GM18873 (cell line): ENCODE measurements at regions not wholly inside any gene's neighbourhood (a gene's known extent, or its start where the extent isn't known, plus 50 kb on each side); places are given as distances from the start of the nearest gene placed in this dataset.
"Not testable (repeated sequence)": the region's sequence is repeated elsewhere in the genome, so short reads cannot be mapped to it uniquely, and the experiment has no call there.

Experiments used
- ATAC-seq: cut with Tn5 transposase; IDR thresholded peaks from one replicate; pipeline ENCODE4 v1.9.1; 2021; ENCODE audit warnings: mild to moderate bottlenecking, moderate library complexity, moderate number of reproducible peaks; ENCODE audit not compliant: unreplicated experiment, low FRiP score

DNA sequence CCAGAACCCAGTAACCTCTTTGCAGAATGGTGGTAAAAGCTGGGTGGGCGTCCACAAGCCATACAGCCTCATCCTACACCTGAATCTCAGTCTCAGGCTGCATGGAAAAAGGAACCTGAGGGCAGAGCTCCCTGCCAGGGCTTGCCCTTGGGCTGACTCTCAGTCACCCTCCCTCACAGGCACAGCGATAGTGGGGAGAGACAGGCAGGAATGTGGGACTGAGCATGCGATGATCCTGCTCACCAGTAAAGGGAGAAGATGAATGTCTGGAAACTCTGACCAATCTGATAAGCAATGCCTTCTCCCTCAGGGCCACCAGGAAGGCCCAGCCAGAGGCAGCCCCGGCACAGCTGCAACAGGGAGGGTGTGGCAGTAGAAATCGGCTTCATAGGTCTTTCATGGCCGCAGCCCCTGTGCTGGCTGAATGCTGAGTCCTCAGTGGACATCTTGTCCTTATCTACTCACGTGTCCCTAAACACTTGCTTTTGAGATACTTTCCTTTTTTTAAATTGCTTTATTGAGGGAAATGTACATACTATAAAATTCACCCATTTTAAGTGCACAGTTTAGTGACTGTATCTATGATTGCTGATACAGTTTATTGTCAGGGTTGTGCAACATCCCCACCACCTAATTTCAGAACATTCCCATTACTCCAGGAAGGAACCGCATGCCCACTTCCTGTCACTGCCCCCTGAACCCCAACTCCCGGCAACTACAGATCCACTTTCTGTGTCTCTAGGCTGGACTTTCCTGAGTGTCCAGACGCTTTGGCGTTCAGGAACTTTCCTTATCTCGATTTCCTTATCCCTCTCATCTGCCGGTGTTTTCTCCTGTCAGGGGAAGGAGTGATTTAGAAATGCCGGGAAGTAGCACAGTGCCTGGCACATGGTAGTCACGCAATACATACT lies 258.1 kb downstream of the PCNX1 start:
- no peak for ATAC-seq

GRCh38 chr14:71166180-71166837 lies 259.1 kb downstream of the PCNX1 start:
- no peak for ATAC-seq

- ATAC-seq: not testable (repeated sequence)
These were observed 260.2 kb downstream of the PCNX1 start for GRCh38 chr14:71167325-71167950.

GRCh38 chr14:71168161-71168560 lies 260.9 kb downstream of the PCNX1 start:
- not testable (repeated sequence) for ATAC-seq

DNA sequence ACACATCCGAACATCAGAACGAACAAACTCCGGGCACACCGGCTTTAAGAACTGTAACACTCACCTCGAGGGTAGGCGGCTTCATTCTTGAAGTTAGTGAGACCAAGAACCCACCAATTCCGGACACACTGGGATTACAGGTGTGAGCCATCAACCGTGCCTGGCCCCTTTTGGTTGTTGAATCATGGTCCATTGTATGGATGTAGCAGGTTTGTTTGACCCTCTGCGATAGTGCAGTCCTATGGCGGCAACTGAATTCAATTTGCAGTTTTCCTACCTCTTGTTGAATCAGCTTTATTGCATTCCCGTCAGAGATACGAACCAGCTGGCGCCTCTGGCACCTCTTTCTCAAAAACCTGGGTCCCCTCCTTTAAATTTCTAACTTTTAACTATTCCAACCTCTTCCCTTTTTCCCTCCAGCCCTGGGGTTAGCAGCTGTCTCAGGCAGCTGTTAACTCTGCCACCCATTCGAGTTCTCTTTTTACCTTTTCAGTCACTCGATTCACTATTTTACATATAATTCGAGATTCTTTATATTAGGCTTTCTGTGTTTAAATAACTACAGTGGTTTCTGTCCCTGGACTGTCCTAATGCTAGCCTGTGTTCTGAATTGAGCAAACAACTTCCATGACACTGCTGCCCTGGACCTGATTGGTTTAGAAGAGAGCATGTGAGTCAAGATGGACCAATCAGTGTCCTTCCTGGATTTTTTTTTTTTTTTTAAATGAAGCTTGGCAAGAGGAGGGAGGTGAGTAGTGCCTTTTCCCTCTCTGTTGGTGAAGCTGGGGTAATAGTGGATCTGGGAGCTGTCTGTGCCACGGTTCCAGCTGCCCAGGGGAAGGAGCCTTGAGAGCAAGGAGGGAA lies 261.5 kb downstream of the PCNX1 start:
- no peak for ATAC-seq

DNA sequence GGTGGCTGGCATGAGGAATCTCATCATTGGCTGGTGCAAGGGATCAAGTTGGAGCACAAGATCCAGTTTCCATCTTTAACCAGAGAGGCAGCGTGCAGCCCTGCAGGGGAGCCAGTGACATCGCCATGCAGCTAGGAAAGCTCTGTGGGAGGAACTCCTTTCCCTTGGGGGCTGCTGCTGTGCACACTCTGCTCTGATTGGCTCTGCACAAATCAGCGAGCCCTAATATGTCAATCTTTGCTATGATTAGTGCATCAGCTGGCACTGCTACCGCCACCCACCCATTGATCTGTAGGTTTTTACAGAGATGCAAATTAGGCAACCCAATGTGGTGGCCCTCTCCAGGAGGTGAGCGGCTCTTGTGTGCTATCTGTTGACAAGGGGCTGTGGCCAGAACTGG lies 262.6 kb downstream of the PCNX1 start:
- ATAC-seq: no peak

DNA sequence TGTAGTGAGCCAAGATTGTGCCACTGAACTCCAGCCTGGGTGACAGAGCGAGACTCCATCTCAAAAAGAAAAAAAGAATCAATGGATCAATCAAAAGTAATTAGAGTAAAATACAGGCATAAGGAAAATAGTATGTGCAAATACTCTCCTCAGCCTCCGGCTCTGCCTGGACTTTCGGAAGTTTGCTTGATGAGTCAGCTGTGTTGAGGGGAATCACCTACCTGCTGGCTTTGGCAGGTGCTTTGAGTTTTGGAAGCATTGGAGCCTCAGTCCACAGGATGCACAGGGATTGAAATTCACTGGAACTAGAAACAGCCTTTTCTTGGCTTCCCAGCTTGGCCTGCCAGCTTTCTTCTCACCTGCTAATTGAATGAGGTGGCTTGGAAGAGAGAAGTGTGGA lies 268.2 kb downstream of the PCNX1 start:
- no peak for ATAC-seq

DNA sequence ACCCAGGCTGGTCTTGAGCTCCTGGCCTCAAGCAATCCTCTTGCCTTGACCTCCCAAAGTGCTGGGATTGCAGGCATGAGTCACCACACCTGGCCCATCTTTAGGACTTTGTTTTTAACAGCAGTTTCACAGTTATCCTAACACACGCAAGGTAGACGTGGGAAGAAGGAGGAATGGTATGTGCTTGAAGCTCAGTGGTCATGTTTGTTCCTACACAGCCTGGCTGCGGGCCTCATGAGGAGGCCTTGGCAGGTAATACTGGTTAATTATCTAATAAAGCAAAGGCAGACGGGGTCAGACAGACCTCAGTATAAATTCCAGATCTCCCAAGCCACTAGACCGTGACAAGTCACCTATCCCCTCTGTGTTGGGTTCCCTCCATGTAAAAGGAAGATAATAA lies 271.8 kb downstream of the PCNX1 start:
- no peak for ATAC-seq

- ATAC-seq: no peak
These were observed 273.1 kb downstream of the PCNX1 start for GRCh38 chr14:71180397-71180796.

DNA sequence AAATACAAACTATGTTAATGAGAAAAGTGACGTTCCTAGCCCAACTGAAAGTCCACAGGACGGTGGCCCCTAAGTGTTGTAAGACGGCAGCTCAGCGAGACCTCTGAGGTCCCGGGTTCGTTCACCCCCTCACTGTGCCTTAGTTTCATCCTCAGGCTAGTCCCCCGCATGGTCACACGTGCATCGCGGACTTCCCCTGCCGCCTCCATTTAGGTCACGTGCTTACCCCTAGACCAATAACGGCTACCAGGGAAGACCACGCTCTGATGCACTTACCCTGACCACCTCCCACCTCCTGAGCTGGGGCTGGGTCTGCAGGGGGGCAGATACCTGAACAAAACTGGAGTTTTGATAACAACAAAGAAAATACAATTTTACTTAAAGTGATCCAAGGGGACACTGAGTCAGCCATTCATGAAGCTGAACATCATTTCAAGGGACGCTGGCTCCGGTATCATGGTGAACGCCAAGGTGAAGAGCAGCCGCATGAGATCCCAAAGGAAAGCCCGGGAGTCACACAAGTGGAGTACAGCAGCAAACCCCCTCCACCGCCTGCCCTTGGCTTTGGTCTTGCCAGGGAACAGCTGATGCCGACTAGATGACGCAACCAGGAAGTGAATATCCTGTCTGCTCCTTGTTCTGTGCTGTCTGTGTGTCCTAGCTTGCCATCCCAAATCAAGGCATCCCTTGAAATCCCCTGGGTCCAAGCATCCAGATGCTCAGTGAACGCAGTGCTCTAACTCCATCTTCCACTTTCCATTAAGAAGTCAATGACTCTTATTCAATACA lies 274.1 kb downstream of the PCNX1 start:
- no peak for ATAC-seq

GRCh38 chr14:71183876-71184689 lies 276.8 kb downstream of the PCNX1 start:
- no peak for ATAC-seq

DNA sequence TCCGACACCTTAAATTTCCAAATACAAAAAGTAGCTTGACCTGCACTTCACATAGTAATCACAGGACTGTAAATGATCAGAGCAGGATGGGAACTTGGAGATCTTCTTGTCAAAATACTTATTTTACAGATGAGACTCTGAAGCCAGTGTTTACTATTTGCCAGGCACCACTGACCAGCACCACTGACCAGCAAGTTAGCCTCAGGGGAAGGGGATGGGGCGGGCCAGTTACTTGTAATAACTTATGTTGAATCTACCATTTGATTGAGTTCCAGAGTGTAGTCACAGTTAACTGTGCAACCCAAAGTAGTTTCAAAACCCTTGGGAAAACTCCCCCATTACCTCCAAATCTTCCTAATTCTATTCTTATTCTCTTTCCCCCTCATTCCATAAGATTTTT lies 278.4 kb downstream of the PCNX1 start:
- ATAC-seq: no peak

DNA sequence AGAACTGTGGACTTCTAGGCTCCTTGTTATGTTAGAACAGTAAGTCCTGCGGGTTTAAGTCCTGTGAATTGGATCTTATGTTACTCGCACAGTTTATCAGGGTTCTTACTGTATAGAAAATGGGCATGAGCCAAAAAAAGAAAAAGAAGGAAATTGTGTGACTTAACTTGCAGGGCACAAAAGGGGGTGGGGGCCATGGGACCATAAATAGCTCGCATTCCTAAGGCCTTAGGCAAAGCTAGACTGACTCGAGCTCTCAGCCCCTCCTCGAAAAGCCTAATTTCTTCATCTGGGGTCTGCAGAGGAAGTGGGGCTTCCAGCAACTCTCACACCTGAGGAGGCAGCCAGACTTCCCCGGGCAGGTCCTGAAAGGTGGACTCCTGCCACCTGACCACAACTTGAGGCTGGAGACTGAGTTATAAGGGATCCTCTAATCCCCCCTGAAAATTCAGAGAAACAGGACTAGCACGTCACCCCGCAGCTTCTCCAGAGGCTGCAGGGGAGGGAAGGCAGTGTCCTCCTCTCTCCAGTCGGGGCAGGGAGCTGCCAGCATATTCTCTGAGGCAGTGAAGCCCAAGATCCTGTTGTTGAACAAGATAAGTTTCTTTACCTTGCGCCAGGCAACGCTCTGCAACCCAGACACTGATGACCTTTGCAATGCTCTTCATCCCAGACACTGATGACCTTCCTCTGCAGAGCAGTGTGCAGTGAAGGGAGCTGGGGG lies 280.5 kb downstream of the PCNX1 start:
- ATAC-seq: no peak

DNA sequence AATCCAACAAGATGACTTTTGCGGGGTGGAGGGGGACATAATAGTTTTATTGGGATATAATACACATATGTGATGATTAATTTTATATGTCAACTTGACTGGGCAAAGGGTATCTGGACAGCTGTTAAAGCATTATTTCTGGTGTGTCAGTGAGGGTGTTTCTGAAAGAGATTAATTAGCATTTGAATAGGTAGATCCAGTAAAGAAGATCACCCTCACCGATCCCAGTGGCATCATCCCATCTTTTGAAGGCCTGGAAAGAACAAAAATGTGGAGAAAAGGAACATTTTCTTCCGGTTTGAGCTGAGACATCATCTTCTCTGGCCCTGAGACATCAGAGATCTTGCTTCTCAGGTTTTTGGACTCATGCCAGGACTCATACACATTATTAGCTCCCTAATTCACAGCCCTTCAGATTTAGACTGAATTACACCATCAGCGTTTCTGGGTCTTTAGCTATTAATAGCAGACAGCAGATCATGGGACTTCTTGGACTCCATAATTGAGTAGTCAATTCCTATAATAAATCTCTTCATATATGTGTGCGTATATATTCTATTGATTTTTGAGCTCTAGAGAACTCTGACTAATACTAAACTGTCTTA lies 283.6 kb downstream of the PCNX1 start:
- no peak for ATAC-seq

DNA sequence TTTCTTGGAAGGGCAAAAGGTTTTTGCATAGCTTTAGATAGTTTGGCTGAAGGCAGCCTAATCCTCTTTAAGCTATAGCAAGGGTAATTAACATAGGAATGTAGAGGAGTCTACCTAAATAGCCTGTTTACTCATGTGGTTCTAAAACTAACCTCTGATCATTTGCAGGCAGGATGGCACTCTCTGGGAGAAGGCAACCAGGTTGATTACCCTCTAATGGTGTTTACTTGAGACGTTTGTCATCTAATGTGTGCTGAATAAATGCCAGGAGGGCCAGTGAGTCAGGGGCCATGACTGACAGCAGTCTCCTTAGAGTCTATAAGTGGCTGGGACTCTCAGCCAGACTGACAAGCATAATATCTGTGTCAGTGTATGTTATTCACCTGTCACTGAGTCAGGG lies 286.4 kb downstream of the PCNX1 start:
- ATAC-seq: no peak

DNA sequence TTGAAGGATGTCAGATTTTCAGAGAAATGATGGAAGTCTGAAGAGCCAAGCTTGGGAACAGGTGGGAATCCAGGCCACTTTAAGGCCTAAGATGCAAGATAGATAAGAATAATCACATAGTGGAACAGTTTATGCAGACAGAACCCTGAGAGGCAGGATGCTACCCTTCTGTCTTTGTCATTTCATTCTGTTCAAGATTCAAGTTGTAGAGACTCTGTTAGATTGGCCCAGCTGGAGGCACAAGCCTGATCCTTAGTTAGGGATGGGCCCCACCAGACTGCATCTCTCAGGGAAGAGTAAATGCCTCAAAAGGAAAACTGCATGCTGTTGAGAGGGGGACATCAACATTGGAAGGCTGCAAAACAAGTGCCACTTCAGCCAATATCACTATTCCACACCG lies 287.0 kb downstream of the PCNX1 start:
- no peak for ATAC-seq

DNA sequence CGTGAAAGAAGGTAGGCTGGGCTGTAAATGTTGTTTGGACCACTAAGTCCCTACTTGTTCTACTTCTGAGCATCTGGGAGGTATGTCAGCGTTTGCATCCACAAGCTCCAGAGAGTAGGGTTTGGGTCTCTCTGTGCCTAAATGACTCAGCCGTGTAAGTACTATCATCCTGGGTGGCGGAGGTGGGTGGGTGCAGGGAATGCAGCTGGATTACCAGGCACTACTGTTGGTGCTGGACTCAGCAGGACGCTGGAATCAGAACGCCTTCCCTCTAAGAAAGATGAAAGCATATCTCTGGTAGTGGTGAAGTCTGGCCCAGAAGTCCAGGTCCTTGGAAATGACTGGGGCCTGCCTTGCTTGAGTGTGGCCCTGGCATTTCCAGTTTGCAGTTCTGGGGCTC lies 289.7 kb downstream of the PCNX1 start:
- ATAC-seq: no peak

- no peak for ATAC-seq
These were observed 291.4 kb downstream of the PCNX1 start for GRCh38 chr14:71198687-71199086.
